ENCODE measurements at regions not wholly inside any gene's neighbourhood (a gene's known extent, or its start where the extent isn't known, plus 50 kb on each side); places are given as distances from the start of the nearest gene placed in this dataset.

- TF ChIP-seq POLR2A (IDR thresholded peaks at IDR 0.05) (no peak), POLR2AphosphoS5 (IDR thresholded peaks at IDR 0.05; ENCODE audit: insufficient read depth in 1 of 2, low read depth in 1 of 2) (no peak)
Measured at GRCh38 chr11:67795746-67796145, 121.3 kb upstream of the ALDH3B2 start.
